GM18873 (cell line): ENCODE measurements at regions not wholly inside any gene's neighbourhood (a gene's known extent, or its start where the extent isn't known, plus 50 kb on each side); places are given as distances from the start of the nearest gene placed in this dataset.

Source experiments
- ATAC-seq: cut with Tn5 transposase; IDR thresholded peaks from one replicate; pipeline ENCODE4 v1.9.1; 2021; ENCODE audit warnings: mild to moderate bottlenecking, moderate library complexity, moderate number of reproducible peaks; ENCODE audit not compliant: unreplicated experiment, low FRiP score

DNA sequence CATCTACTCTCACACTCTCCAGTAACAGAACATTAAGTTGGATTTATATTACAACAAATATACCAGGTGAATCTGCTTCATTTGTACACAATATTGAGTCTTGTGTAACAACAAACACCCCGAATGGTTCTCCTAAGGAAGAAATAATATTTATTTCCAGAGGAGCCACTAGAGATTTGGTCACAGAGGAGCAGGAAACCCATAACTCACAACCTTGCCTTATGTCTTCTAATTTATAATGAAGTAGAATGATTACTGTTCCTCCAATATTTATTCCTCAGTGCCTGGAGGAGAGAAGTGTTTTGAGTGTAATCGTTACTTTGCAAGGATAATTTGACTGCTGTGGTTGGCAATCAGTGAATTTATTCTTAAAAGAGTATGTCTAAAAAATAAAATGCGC, 1243.7 kb upstream of the PCDH20 start:
- no peak for ATAC-seq

DNA sequence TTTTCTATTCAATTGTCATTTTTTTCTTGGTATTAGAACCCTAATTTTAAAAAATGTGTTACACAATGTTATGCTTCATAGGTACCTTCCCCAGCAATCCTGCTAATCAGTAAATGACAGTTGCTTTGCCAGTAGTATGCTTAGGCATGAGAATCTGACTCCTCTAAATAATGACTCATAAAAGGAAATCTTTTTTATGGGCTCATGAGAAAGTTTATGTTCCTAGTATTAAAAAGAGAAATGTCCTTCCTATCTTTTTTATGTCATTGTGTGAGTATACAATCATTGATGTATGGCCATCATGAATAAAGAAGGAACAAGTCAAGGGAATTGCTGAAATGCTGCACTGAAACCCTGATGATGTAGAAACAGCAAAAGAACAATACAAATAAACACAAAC, 1237.7 kb upstream of the PCDH20 start:
- no peak for ATAC-seq

DNA sequence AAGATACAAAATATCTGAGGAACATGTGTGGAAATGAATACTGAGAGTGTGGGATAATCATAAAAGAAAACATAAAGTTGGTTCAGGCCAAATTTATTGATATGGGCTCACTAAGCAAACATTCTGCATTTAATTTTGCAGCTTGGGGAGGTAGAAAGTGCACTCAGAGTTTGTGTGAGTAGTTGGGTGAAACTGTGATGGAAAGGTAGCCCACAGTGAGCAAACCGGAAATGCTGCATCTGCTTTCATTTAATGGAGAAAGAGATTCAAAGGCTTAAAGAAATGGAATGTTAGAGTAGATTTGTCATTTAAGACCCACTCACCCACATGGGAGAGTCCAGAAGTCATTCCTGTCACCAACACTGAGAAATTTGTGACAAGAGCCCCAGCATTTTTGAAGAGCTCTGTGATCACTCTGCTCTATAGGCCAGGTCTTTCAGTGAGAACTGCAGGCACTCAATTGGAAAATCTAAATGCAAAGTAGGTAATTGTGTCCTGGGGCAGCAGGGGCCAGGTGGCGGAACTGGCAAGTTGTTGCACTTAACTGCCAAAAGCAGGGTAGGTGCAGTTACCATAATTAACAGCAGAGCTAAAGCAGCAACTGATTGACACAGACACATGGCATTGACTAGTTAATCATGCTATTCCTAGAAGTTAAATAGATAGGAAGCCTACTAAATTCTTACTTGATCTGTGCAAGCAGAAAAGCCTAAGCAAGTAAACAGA, 1228.3 kb upstream of the PCDH20 start:
- ATAC-seq, result no peak

DNA sequence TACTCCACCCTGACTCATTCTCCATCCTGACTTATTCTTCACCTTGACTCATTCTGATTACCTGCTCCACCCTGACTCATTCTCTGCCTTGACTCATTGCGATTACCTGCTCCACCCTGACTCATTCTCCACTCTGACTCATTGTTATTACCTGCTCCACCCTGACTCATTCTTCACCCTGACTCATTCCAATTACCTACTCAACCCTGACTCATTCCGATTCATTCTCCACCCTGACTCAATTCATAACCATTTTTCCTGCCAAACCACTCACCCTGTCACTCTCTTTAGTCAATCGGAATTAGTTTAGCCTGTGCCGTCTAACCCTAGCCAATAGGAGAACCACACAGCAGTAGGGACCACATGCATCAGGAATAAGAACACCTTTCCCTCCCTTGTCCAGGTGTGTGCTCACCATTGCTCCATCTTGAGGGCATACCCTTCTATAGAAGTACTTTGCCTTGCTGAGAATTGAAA, 1227.4 kb upstream of the PCDH20 start:
- ATAC-seq, result no peak

DNA sequence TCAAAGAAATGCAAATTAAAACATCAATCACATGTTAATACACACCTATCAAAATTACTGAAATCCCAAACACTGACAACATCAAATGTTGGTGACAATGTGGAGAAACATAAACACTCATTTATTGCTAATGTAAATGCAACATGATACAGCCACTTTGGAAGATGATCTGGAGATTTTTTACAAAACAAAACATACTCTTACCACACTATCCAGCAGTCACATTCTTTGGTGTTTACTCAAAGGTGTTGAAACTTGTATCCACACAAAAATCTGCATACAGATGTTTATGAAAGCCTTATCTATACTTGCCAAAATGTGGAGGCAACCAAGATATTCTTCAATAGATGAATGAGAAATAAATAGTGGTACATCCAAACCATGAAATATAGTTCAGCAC, 1219.5 kb upstream of the PCDH20 start:
- no peak for ATAC-seq

DNA sequence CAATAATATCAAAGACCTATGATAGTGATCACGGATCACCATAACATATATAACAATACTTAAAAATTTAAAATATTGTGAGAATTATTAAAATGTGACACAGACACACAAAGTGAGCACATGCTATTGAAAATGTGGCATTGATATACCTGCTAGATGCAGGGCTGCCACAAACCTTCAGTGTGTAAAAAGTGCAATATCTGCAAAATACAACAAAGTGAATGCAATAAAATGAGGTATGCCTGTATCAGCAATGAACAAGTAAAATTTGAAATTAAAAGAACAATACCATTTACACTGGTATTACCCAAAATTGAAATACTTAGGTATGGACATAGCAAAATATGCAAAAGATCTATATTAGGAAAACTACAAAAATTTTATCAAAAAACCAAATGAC, 1217.8 kb upstream of the PCDH20 start:
- ATAC-seq, result no peak

DNA sequence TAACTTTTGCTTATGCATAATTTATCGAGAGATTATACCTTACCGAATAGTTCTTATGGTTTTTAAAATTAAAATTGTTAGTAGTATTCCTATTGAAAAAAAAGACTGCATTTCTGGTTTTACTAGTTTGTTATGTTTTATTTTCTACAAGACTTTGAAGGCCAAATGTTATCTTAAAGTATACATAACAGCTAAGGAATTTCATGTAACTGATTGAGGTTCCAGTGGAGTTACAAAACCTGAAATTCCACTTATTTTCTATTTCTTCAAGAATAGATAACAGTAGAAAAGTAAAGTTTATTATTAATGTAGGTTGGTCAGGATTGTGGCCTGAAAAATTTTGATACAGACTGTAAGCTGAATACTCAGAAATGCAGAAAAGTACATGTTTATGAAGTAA, 1216.0 kb upstream of the PCDH20 start:
- ATAC-seq, result no peak

DNA sequence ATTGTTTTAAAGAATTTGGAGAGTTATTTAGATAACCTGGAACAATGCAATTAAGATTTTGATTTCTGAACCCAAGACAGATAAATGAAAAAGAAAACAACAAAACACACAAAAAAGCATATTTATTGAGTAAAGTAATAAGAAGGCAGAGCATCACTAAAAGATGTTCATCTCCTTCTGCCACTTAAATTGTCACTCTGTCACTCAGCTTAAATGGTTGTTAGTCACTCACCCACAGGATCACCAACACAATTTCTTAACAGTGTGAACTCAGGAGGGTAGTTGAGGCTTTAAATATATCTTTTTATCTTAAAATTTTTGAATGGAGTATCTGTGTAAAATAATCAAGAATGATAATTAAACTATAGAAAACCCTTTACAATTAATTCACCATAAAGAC, 1215.5 kb upstream of the PCDH20 start:
- no peak for ATAC-seq

DNA sequence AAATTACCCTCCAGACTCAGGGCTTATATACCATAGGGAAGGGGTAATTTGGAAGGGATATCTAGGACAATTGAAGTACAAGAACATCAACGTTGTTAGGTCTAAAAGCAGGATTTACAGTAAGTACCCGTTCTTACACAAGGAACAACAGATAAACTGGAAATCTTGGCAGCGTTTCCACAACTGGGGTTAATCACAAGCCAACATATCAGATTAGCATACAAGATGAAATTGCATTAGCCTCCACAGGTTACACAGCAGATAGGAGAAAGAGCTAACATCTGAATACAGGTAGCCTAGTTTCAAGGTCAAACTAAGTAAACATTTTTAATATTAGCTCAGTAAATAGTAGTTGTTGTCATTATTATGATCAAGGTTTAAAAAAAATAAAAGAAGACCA, 1214.0 kb upstream of the PCDH20 start:
- ATAC-seq, result no peak

DNA sequence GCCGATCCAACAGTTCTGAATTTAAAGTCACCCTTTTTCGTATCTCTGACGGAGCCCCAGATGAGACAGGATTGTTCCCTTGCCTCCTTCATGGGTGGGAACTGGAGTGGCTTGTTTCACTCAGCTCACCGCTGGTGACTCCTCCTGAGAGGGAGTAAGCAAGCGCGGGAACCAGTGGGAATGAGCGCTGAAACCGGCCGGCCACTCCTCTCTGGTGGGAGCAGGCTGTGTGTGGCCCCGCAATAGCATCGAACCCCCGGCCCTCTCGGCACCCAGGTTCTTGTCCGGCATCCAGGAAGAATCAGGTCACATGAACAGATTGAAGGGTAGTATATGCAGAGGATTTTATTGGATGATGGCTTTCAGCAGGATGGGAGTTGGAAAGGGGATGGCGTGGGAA, 1211.6 kb upstream of the PCDH20 start:
- ATAC-seq, result no peak

DNA sequence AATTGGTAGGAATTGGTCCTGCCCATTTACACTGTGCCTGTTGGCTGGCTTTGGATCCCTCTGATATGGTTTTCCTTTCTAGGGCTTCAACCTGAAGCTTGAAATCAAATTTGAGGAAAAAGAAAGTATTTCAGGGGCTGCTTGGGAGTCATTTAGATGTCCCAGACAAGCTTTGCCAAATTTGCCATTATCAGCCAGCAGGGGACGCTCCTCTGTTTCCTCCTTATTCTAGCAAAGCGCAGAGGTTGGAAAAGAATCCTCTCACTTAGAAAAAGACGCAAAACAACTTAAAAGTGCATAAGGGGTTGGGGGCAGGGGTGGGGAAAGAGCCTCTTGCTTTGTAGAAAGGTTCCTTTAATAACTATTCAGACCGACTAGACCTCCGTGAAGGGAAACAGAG, 1211.1 kb upstream of the PCDH20 start:
- no peak for ATAC-seq

DNA sequence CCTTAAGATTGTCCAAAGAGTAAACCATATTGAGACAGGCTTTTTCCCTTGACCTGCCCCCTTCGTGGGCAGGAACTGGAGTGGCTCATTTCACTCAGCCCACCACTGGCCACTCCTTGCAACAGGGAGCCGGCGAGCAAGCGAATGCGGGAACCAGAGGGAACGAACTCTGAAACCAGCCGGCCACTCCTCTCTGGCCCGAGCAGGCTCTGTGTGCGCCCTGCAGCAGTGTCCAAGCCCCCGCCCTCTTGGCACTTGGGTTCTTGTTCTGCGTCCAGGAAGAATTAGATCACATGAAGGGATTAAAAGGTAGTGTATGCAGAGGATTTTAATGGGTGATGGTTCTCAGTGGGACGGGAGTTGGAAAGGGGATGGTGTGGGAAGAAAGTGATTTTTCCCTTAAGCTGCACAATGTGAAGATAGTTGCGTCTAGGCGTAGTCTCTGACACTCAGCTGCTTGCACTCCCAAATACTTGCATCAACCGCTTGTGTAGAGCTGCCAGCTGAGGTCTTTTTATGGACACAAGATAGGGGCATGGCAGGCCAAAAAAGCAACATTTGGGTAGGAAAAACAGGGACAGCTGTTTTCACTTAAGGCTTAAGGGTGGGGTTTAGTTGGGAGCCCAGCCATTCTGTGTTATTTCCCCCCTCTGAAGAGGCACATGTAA, 1209.7 kb upstream of the PCDH20 start:
- ATAC-seq, result no peak

DNA sequence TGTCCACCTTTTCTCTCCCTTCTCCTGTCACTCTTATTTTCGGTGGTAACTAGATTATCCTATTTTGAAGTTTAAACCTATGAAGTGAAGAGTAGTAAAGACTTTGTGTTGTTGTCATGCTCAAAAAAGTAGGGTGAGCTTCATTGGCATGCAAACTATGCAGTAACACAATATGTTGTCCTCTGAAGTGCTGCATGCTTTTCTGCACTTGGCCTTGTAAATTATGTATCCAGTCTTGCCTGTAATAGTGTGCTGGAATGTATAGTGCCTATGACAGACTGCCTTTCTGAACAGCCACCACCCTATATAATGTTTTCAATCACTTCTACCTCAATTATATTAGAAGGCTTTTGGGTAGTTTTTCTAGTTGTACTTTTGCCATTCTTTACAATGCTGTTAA, 1198.2 kb upstream of the PCDH20 start:
- ATAC-seq, result no peak

DNA sequence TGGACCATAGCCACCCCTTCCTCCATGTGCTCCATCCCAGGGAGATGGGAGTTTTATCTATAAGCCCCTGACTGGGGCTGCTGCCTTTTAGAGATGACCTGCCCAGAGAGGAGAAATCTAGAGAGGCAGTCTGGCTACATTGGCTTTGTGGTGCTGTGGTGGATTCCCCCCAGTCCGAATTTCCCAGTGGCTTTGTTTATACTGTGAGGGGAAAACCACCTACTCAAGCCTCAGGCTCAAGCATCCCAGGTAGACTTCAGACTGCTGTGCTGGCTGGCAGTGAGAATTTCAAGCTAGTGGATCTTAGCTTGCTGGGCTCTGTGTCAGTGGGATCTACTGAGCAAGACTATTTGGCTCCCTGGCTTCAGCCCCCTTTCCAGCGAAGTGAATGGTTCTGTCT, 1195.7 kb upstream of the PCDH20 start:
- ATAC-seq, result no peak

DNA sequence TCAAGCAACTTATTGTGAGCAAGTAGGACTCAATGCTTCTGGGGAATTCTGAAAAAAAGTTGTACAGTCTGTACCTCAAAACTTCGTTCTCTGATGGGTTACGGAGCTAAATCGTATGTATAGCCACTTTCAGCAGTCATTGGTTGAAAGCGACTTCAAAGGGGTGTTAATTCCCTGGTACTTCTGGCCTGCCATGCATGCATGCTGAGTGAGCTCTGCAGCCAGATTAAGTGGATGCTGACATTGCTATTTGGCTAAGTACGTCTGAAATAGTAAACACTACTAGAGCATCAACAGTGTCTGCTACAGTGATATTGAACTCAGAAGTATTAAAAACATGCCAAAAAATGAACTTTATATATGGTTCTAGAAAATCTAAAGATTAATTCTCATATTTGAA, 1183.1 kb upstream of the PCDH20 start:
- no peak for ATAC-seq

DNA sequence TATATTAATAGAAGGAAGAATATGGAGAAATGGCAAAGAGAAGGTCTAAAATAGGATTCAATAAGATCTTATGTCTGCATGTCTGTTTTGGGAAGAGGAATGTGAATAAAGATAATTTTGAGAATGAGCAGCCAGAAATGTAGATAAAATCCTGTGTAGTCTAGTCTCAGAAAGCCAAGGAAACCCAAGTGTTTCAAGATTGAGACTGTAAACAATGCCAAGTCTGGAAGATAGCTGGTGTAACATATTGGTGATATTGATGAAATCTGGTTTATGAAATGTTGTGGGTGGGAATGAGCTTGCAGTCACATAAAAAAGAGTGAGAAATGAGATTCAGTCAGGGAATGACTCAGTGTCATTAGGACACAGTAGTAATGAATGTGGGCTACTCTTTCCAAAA, 1180.3 kb upstream of the PCDH20 start:
- no peak for ATAC-seq

DNA sequence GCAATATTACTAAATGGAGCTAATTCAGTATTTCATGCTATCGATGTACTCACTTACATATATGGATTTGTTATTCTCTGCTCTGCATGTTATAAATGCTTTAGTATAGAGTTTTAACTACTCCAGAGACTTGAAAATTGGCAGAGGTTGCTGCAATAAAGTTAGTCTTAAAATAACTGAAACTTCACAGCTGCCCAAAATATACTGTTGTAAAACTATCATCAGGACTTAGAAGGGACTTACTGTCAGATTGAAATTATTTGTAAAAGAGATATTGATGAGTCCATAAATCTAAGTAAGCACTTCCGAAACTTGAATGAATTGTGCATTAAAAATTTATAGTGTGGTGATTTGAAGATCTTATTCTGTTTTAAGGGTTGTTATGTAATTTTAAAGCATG, 1178.2 kb upstream of the PCDH20 start:
- no peak for ATAC-seq

DNA sequence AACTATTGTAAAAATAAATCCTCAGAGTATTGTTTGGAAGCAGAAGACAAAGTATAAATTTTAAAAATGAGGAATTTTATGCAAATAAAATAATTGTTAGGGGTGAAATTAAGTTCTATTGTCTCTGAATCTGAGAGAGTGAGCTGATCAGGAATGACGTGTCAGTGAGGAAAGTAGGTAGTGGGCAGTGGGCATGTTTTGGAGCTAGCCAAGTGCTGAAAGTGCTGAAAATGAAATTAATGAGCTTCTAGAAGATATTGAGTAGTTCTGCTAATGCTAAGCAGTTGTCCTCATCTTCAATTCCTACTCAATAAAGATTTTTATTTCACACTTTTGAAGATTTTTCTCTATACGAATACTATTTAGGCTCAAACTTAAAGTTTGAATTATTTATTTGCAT, 1167.8 kb upstream of the PCDH20 start:
- ATAC-seq, result no peak

DNA sequence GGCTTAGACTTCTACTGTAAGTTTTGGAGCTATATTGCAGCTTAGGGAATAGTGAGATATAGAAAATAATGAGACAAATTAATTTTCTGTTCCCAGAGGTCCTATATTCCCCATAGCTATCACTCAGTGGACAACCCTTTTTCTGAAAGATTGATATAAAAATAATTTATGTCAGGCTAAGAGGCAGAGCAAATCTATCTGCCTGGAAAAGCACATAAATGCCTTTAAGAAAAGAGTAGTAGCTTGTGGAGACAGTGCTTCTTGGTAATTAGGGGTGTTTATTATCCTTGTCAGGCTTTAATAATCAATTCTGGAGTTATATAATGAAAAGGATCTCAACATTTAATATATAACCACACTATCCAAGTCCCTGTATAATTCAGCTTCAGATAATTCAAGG, 1162.8 kb upstream of the PCDH20 start:
- no peak for ATAC-seq

DNA sequence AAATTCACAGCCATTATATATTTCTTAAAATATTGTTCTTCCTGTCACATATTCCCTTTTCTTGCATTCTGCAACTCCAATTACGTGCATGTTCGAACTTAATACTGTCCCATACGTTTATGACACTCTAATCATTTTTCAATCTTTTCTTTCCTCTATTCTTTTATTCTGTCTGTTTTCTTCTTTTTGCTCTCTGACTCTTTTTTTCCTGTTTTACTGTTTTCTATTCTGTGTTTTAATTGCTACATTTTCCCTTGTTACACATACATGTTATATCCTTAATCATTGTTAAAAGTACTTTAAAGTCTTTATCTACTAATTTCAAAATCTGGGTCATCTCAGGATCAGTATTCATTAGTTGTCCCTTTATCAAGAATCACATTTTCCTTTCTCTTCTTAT, 1149.1 kb upstream of the PCDH20 start:
- no peak for ATAC-seq

DNA sequence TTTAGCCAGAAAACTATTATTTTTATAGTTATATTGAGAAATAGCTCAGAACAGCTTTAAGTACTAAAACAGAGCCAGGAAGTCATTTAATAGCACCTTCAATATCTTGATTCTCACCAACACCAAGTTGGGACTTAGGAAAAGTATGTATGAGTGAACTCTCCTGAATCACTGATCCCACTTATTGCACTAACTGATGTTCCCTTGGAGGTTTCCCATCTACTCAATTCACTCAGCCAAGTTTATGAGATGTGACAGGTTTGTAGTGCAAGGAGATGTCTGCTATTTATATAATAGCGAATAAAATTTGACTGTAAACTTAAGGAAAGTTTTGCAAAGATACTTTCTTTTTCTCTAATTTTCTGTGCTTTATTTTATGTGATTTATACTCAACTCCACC, 1147.6 kb upstream of the PCDH20 start:
- no peak for ATAC-seq

DNA sequence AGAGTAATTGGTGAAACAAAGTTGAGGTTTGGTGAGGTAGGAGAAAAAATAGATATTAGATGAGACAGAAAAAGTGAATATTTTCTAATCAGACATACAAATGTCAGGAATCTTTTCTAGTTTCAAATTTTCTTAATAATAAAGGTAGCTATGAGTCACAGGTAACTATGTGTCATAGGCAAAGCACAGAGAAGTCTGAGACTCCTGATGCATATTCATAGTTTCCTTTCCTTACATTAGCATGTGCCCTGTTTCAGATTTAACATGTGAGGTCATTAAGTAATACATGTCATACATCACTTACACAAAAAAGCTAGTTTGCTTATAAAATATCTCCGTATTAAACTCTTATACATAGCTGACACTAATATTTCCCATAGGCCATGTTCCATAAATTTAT, 1141.3 kb upstream of the PCDH20 start:
- ATAC-seq, result no peak
